ENCODE measurements at regions not wholly inside any gene's neighbourhood (a gene's known extent, or its start where the extent isn't known, plus 50 kb on each side); places are given as distances from the start of the nearest gene placed in this dataset.

- TF ChIP-seq CTCF (conservative IDR thresholded peaks at IDR 0.05 in 1 of 2, IDR thresholded peaks at IDR 0.05 in 1 of 2; ENCODE audit: low read depth in 1 of 2, low read length in 2 of 2) (no peak), EZH2 (IDR thresholded peaks at IDR 0.05; ENCODE audit: low read length, missing control alignments) (no peak)
Observed at GRCh38 chr3:150355574-150355973, 52.5 kb upstream of the TSC22D2 start.

All from fibroblast of lung (primary cell).